ENCODE measurements at regions not wholly inside any gene's neighbourhood (a gene's known extent, or its start where the extent isn't known, plus 50 kb on each side); places are given as distances from the start of the nearest gene placed in this dataset.
"Not testable (repeated sequence)": the region's sequence is repeated elsewhere in the genome, so short reads cannot be mapped to it uniquely, and the experiment has no call there.

DNA sequence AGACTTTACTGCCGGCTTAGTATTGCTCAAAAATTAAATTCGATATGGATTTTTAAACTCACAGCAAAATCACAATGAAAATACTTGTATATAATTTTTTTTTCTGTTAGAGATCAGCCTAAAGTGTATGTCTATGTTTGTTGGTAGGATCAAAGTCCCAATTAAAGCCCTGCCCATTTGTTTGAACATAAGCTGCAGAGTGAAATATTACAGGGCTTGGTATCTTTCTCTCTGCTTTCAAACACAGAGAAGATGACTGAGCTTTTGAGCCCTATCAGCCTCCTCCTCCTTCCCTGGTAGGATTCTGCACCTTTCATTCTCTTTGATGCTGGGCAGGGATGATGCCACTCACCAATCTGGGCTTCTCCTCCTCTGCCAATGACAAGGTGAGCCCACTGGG lies 345.4 kb downstream of the PPP1R2C start:
- no peak for DNase-seq

DNA sequence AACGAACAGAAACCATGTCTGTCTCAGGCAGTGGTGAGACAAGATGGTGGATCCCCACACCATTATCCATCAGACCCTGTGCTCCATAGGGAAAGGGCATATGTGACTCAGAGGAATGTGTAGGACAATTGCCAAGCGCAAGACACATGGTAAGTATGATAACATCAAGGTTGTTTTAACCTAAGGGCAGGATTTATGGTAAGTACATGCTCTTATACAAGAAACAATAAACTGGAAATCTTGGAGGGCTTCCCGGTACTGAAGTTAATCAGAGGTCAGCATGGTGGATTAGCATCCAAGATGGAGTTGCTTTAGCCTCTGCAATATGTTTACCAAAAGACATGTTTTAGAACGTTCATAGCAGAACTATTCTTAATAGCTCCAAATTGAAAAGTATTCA lies 355.0 kb downstream of the PPP1R2C start:
- no peak for DNase-seq

DNA sequence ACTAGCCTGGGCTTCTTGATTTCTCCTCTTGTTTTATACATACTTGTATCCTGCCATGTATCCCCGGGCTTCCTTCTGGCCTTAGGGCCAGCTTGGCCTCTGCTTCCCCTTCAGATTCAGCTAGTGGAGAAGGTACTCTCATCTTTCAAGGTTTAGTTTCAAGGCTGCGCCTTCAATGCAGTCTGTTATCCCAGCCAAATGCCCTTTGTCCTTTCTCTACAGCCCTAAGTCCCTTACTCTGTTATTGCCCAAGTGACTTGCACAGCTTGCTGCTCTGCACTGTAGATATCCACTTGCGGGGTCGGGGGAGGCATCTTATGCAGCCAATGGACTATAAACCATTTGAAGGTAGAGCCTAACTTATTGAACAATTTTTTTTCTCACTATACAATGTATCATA lies 357.5 kb downstream of the PPP1R2C start:
- no peak for DNase-seq

DNA sequence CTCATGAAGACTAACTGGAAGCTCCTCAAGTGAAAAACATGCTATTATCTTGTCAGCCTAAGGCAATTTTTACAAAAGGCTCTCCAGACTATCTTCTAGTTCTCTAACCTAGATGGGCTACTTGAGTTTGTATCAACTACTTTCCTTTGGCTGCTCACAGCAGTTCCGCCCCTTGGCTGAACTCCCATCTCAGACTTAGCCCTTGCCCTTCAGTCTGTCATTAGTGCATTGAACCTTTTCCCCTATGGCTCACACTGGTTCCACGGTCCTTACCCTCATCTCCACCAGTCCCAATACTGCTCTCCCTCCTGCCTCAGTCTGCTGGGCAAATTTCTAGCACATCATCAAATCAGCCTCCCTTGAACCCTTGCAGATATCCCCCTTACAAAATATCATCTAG lies 362.3 kb downstream of the PPP1R2C start:
- DNase-seq = no peak

DNA sequence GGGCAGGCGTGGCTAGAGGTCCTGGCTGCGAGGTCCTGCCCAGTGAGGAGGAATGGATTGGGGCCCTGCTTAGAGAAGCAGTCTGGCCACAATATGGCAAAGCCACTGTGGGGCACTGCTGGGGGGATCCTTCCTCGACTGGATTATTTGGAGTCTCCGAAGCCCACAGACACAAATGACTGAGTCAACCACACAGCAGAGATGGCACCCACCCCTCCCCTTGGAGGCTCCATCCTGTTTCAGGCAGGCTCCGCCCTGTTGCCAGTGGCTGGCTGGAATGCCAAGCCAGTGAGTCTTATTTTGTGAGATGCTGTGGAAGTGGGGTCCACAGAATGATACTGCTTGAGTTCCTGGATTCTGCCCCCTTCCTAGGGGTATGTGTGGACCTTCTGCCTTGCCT lies 363.9 kb downstream of the PPP1R2C start:
- no peak for DNase-seq

DNA sequence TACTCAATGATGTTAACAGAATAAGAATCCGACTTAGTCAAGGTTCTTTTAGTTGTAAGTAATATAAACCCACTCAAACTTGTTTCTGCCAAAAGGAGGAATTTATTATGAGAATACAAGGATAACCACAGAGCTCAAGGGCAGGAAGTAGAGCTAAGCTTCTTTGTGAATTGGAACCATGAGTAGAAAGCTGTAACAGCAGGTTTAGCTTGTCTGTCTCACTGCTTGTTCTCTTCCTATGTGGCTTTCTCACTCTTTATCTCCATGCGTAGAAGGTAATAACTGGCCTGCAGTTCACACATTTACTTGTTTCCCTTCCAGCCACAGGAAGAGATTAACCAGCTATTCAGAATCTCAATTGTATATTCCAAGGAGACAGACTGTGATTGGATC lies 378.3 kb downstream of the PPP1R2C start:
- DNase-seq = no peak

DNA sequence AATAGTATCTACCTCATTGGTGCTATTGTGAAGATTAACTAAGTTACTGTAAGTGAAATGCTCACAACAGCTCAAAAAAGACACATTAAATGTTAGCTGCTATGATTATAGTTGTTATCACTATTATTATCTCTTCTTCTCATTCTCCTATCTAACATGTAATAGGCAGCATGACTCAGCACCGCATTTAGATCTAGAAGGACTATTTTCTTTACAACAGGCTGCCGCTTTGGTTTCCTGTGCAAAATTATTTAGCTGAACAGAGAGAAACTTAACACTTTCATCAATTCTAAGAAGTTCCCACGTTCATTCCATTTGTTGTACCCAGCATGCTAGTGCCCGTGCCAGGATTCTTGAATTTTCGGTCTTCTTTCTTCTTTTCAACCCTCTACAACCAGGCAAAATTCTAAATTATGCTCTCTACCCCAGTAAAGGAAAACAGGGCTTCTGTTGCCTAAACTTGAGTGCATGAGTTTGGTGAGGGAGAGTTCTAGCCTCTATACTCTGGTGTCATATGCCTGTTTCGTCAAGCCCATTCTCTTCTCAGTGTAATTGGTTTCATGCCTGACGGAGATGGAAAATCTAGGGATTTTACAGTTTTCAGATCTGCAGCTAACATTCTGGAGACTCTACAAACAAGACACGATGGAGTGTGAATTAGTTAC lies 378.9 kb downstream of the PPP1R2C start:
- DNase-seq = no peak

DNA sequence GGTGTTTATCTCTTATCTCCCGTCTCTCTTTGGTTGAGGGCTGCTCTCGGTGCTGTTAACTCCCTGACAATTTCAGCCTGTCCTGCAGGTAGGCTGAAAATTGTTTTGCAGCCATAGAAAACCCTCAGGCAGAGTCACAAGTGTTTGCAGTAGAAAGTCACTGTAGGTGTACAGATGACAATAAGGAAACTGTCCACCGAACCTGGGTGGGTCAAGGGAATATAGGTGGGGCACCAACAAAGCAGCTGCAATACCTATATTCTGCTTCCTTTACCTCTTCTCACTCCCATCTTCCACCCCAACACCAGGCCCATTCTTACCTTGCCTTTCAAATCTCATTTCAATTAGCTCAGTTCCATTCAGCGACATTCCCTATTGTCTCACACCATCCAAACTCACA lies 381.8 kb downstream of the PPP1R2C start:
- DNase-seq = no peak

DNA sequence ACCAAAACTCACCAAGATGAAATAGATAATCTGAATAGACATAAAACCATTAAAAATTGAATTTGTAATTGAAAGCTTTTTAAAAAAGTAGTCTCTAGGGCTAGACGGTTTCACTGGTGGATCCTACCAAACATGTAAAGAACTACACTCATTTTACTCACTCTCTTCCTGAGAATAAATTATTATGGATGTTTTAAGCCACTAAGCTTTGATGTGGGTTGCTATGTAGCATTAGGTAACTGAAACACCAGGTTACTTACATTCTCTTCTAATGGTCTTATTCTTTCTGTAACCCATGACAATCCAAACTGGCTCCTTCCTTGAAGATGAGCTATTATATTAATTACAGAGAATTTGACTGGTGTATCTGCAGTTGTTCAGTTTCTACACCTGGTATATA lies 385.1 kb downstream of the PPP1R2C start:
- no peak for DNase-seq

DNA sequence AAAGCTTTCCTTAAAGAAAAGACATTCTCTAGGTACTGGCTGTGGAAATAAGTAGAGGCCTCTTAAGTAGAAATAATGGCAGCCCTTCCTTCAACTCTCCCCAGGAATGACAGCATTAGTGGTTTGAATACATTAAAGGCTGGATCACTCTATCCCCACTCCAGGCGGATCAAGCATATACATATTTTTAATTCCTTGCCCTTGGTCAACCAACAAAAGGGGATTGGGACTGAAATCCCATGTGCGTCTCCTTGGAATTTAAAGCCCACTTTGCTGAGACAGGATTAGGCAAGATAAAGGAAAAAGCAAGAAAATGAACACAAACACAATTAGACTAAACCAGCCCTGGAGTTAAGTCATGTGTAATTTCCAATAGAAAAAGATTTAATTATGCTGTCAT lies 391.3 kb downstream of the PPP1R2C start:
- no peak for DNase-seq

DNA sequence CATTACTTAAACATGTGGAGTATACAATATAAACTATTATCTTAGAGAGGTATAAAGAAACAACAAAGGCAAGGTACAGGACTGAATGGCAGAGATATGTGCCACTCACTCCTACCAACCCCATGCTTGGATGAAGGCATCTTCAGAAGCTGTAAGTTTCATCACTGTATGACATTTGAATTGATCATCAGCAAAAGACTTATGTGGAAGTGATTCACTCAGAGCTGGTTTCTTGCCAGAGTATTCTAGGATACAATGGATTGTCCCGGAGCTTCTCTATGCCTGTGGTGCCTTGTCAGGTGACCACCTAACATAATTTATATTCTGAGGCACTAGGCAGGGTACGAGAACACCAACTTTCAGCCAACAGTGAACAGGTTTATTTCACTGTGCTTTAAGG lies 392.2 kb downstream of the PPP1R2C start:
- no peak for DNase-seq

DNA sequence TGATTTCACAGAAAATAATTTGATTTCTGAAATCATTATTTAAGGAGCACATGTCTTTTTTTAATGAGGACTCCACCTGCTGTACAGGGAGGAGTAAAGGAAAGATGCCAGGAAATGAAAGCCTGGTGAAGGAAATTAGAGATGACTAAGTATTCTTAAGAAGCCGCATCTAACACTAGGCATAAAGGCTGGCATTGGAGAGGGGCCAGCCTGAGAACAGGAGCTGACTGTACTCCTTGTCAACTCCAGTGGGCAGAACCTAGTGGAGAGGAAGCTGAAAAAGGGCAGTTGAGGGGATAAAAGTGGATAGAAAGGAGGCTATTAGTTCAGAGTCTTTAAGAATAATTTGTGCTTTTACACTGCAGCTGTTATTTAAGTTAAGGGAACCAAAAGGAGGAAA lies 393.0 kb downstream of the PPP1R2C start:
- DNase-seq = no peak

DNA sequence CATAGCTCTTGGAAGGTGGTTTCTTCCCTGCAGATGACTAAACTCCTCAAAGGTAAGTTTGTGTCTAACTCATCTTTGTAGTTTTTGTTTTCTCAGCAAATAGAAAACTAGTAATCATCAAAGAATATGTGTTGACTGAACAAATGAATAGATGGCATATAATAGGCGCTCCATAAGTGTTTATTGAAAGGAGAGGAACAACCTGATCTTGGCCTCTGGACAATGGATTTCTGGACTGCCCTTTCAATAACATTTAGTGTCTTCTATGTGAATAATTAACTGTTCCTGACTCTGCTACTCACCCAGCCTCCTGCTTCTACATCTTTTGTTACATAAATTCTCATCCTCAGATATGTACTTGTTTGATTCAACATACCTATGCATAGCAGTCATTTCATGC lies 399.1 kb downstream of the PPP1R2C start:
- DNase-seq = no peak

DNA sequence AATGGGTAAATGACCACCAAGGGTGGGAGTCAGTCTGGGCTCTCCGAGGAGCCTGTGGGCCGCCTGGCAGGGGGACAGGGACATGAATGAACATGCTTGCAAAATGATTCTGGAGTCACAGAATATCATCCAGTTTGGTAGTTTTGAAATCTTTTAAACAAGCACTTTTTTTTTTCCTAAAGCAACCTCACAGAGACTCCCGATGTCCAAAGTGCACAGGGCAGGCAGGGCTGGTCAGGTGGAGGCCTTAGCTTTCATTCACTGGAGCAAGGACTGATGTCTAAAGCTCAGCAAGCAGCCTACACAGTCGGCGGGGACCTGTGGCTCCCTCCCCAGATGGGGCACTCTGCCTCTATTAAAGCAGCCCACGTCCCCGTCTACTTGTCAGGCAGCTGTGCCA lies 402.9 kb downstream of the PPP1R2C start:
- DNase-seq = no peak

DNA sequence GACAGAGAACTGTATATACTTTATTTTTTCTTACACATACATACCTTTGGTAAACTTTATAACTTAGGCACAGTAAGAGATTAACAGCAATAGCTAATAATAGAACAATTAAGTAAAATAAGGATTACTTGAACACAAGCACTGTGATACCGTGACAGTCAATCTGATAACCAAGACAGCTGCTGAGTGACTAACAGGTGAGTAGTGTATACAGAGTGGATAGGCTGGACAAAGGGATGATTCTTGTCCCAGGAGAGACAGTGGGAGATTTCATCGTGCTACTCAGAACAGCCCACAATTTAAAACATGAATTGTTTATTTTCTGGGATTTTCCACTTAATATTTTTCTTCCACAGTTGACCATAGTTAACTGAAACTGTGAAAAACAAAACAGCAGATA lies 411.8 kb downstream of the PPP1R2C start:
- no peak for DNase-seq

DNA sequence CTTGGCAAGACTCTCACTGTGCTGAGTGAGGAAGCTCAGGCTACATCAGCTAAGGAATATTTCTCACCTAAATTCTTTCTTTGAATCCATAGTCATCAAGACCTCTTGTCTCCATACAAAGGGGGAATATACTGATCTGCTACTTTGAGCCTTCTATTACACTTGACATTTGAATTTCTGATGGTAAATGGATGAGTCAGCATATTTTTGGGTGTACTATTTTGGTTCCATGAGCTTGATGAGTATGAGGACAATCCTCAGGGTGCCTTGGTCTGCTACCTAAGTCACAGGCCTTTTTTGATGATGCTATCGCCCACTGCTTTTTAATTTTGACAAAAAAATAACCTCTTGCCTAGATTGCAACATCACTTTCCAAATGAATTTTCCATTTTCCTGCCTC lies 415.7 kb downstream of the PPP1R2C start:
- DNase-seq = no peak

DNA sequence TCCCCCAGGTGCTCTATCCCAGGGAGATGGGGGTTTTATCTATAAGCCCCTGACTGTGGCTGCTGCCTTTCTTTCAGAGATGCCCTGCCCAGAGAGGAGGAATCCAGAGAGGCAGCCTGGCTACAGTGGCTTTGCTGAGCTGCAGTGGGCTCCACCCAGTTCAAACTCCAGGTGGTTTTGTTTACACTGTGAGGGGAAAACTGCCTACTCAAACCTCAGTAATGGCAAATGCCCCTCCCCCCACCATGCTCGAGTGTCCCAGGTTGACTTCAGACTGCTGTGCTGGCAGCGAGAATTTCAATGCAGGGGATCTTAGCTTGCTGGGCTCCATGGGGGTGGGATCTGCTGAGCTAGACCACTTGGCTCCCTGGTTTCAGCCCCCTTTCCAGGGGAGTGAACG lies 419.6 kb upstream of the CASK start:
- DNase-seq = not testable (repeated sequence)

Data from effector CD4-positive, alpha-beta T cell (primary cell).